ENCODE measurements at regions not wholly inside any gene's neighbourhood (a gene's known extent, or its start where the extent isn't known, plus 50 kb on each side); places are given as distances from the start of the nearest gene placed in this dataset.

- no peak for TF ChIP-seq FOXP2 (optimal IDR thresholded peaks at IDR 0.05; ENCODE audit: borderline replicate concordance, extremely low read depth, extremely low read length, insufficient read depth)
- TF ChIP-seq, protein P1, sequence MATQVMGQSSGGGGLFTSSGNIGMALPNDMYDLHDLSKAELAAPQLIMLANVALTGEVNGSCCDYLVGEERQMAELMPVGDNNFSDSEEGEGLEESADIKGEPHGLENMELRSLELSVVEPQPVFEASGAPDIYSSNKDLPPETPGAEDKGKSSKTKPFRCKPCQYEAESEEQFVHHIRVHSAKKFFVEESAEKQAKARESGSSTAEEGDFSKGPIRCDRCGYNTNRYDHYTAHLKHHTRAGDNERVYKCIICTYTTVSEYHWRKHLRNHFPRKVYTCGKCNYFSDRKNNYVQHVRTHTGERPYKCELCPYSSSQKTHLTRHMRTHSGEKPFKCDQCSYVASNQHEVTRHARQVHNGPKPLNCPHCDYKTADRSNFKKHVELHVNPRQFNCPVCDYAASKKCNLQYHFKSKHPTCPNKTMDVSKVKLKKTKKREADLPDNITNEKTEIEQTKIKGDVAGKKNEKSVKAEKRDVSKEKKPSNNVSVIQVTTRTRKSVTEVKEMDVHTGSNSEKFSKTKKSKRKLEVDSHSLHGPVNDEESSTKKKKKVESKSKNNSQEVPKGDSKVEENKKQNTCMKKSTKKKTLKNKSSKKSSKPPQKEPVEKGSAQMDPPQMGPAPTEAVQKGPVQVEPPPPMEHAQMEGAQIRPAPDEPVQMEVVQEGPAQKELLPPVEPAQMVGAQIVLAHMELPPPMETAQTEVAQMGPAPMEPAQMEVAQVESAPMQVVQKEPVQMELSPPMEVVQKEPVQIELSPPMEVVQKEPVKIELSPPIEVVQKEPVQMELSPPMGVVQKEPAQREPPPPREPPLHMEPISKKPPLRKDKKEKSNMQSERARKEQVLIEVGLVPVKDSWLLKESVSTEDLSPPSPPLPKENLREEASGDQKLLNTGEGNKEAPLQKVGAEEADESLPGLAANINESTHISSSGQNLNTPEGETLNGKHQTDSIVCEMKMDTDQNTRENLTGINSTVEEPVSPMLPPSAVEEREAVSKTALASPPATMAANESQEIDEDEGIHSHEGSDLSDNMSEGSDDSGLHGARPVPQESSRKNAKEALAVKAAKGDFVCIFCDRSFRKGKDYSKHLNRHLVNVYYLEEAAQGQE (IDR thresholded peaks at IDR 0.05; ENCODE audit: insufficient read depth in 1 of 2, low read depth in 2 of 2, low read length in 2 of 2), result no peak
- TF ChIP-seq SIN3A (IDR thresholded peaks at IDR 0.05; ENCODE audit: borderline replicate concordance, insufficient read depth, low read length), result no peak
- no peak for TF ChIP-seq TAF1 (IDR thresholded peaks at IDR 0.05; ENCODE audit: borderline replicate concordance, insufficient read depth, low read length)
- TF ChIP-seq POLR2AphosphoS5 (IDR thresholded peaks at IDR 0.05; ENCODE audit: low read depth, low read length), result no peak
These were observed 254.4 kb upstream of the ARRDC4 start for GRCh38 chr15:97706059-97706458.

DNA sequence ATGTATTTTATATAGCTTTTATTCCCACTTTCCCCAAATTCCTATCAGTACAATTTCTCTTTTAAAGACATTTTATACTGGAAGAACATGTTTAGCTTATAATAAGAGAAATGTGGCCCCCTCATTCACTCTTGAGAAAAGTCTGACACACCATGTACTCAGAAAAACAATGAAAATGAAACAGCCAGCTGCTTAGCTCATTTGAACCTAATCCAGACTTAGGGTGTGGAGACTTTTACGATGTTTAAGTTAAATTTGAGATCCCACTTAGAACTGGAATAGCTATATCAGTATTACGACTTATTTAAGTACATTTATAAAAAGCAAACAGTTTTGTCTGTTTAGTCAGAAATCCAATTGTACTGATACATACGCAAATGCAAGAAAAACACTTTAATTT lies 252.3 kb upstream of the ARRDC4 start:
- no peak for TF ChIP-seq SIN3A (IDR thresholded peaks at IDR 0.05; ENCODE audit: borderline replicate concordance, insufficient read depth, low read length)
- no peak for TF ChIP-seq FOXP2 (optimal IDR thresholded peaks at IDR 0.05; ENCODE audit: borderline replicate concordance, extremely low read depth, extremely low read length, insufficient read depth)
- no peak for TF ChIP-seq TAF1 (IDR thresholded peaks at IDR 0.05; ENCODE audit: borderline replicate concordance, insufficient read depth, low read length)
- TF ChIP-seq, protein P1 (IDR thresholded peaks at IDR 0.05; ENCODE audit: insufficient read depth in 1 of 2, low read depth in 2 of 2, low read length in 2 of 2), result no peak
- TF ChIP-seq POLR2AphosphoS5 (IDR thresholded peaks at IDR 0.05; ENCODE audit: low read depth, low read length), result no peak

- no peak for TF ChIP-seq FOXP2 (optimal IDR thresholded peaks at IDR 0.05; ENCODE audit: borderline replicate concordance, extremely low read depth, extremely low read length, insufficient read depth)
- TF ChIP-seq, protein P1 (IDR thresholded peaks at IDR 0.05; ENCODE audit: insufficient read depth in 1 of 2, low read depth in 2 of 2, low read length in 2 of 2), result no peak
- no peak for TF ChIP-seq POLR2AphosphoS5 (IDR thresholded peaks at IDR 0.05; ENCODE audit: low read depth, low read length)
- TF ChIP-seq SIN3A (IDR thresholded peaks at IDR 0.05; ENCODE audit: borderline replicate concordance, insufficient read depth, low read length), result no peak
- TF ChIP-seq TAF1 (IDR thresholded peaks at IDR 0.05; ENCODE audit: borderline replicate concordance, insufficient read depth, low read length), result no peak
These were observed 248.0 kb upstream of the ARRDC4 start for GRCh38 chr15:97712530-97712929.

- TF ChIP-seq TAF1 (IDR thresholded peaks at IDR 0.05; ENCODE audit: borderline replicate concordance, insufficient read depth, low read length), result no peak
- TF ChIP-seq, protein P1 (IDR thresholded peaks at IDR 0.05; ENCODE audit: insufficient read depth in 1 of 2, low read depth in 2 of 2, low read length in 2 of 2), result no peak
These were observed 242.7 kb upstream of the ARRDC4 start for GRCh38 chr15:97717806-97718205.

DNA sequence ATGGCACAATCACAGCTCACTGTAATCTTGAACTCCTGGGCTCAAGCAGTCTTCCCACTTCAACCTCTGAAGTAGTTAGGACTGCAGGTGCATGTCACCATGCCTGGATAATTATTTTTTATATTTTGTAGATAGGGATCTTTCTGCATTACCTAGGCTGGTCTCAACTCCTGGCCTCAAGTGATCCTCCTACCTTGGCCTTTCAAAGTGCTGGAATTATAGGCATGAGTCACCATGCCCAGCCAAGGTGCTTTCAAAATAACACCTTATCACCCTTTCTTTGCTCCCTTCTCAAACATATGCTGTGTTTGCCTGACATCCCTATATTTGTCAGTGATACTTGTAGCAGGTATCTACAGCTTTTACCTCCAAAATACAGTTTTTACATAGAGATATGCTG lies 242.0 kb upstream of the ARRDC4 start:
- TF ChIP-seq SIN3A (IDR thresholded peaks at IDR 0.05; ENCODE audit: borderline replicate concordance, insufficient read depth, low read length) (no peak), TAF1 (IDR thresholded peaks at IDR 0.05; ENCODE audit: borderline replicate concordance, insufficient read depth, low read length) (no peak), POLR2AphosphoS5 (IDR thresholded peaks at IDR 0.05; ENCODE audit: low read depth, low read length) (no peak), FOXP2 (optimal IDR thresholded peaks at IDR 0.05; ENCODE audit: borderline replicate concordance, extremely low read depth, extremely low read length, insufficient read depth) (no peak)
- TF ChIP-seq, protein P1 (IDR thresholded peaks at IDR 0.05; ENCODE audit: insufficient read depth in 1 of 2, low read depth in 2 of 2, low read length in 2 of 2), result no peak

All from PFSK-1 (cell line).